Endothelial cell of umbilical vein (primary cell): ENCODE measurements at regions not wholly inside any gene's neighbourhood (a gene's known extent, or its start where the extent isn't known, plus 50 kb on each side); places are given as distances from the start of the nearest gene placed in this dataset.

Experiments used
- BruUV-seq: library from RNA; stranded (reverse); fragments of 400-500 nt; replicated peaks from 2 replicates; lab custom pipeline; 2021; lab: Mats Ljungman, UMichigan
- CTCF ChIA-PET: fragments of 300-600, 350-600 bp; sonication (Branson Sonifier 250); formaldehyde crosslinking; loops from one replicate; lab custom pipeline; 2021; ENCODE audit warnings: antibody characterized with exemption, inconsistent platforms; lab: Charles Lee
- POLR2A ChIA-PET: fragments of 300-600, 350-600 bp; sonication (Branson Sonifier 250); formaldehyde crosslinking; loops from one replicate; lab custom pipeline; 2021; ENCODE audit warnings: antibody characterized with exemption, inconsistent platforms; lab: Charles Lee
- DNase-seq: peaks from one replicate; pipeline ENCODE4 v3.0.0-alpha.2; 2011; ENCODE audit warnings: low read depth, low spot score
- FAIRE-seq: peaks from 2 replicates; lab custom pipeline; 2011; peaks lifted over from hg19 to GRCh38; lab: Jason Lieb, UNC
- H2AFZ ChIP-seq: 2 replicates; pipeline ENCODE4 v1.6.0; 2012; ENCODE audit warnings: low read depth, low read length, control low read depth, inconsistent platforms
- H3K27ac ChIP-seq: 2 replicates; pipeline ENCODE4 v1.5.1; 2011; ENCODE audit warnings: low read depth, mild to moderate bottlenecking, control low read depth, low read length, moderate library complexity; ENCODE audit not compliant: insufficient read depth
- H3K27me3 ChIP-seq, 2 experiments: 2 replicates each; pipeline versions ENCODE4 v1.6.0 to v1.6.1; 2011; ENCODE audit warnings: low read length in 2 of 2, mixed read lengths in 1 of 2; ENCODE audit not compliant: control insufficient read depth in 2 of 2, insufficient read depth in 2 of 2
- H3K36me3 ChIP-seq, 2 experiments: 2 replicates in 1 of 2; 3 replicates in 1 of 2; pipeline ENCODE4 v1.5.1; 2011; ENCODE audit warnings: low read length in 2 of 2, mild to moderate bottlenecking in 1 of 2, moderate library complexity in 1 of 2; ENCODE audit not compliant: control insufficient read depth in 2 of 2, insufficient read depth in 2 of 2; ENCODE audit errors: extremely low read depth in 1 of 2
- H3K4me1 ChIP-seq: 3 replicates; pipeline ENCODE4 v1.5.1; 2011; ENCODE audit warnings: mild to moderate bottlenecking, low read length; ENCODE audit not compliant: control insufficient read depth, insufficient read depth; ENCODE audit errors: extremely low read depth
- H3K4me2 ChIP-seq: 2 replicates; pipeline ENCODE4 v1.6.1; 2011; ENCODE audit warnings: low read length, control low read depth, mixed read lengths; ENCODE audit not compliant: insufficient read depth
- H3K4me3 ChIP-seq, 3 experiments: fragments of 200-600 bp in 1 of 3; sonication (generic), shearing (Covaris generic) in 1 of 3; replicated peaks in 1 of 3; 2 replicates each; pipeline ENCODE4 v1.5.1; 2011 to 2016; ENCODE audit warnings: control low read depth in 3 of 3, low read length in 3 of 3, mild to moderate bottlenecking in 2 of 3, inconsistent platforms in 1 of 3, low read depth in 1 of 3, moderate library complexity in 1 of 3; ENCODE audit not compliant: insufficient read depth in 1 of 3
- H3K79me2 ChIP-seq: 2 replicates; pipeline ENCODE4 v1.6.0; 2012; ENCODE audit warnings: low read length, inconsistent platforms; ENCODE audit not compliant: control insufficient read depth, insufficient read depth
- H3K9ac ChIP-seq: replicated peaks from 2 replicates; pipeline ENCODE3; 2011; ENCODE audit warnings: low read length, control low read depth; ENCODE audit not compliant: insufficient read depth; ENCODE audit errors: extremely low read depth
- H3K9me1 ChIP-seq: replicated peaks from 3 replicates; pipeline ENCODE4 v1.6.0; 2011; ENCODE audit warnings: mild to moderate bottlenecking, low read length; ENCODE audit not compliant: control insufficient read depth, insufficient read depth; ENCODE audit errors: extremely low read depth
- H3K9me3 ChIP-seq: replicated peaks from 2 replicates; pipeline ENCODE4 v1.5.1; 2012; ENCODE audit warnings: low read length, inconsistent platforms; ENCODE audit not compliant: control insufficient read depth, insufficient read depth
- H4K20me1 ChIP-seq: replicated peaks from 2 replicates; pipeline ENCODE3; 2011; ENCODE audit warnings: mild to moderate bottlenecking, low read length; ENCODE audit not compliant: control insufficient read depth, insufficient read depth; ENCODE audit errors: extremely low read depth
- EZH2 ChIP-seq: IDR thresholded peaks from 2 replicates; pipeline ENCODE4 v1.6.1; 2012; ENCODE audit warnings: borderline replicate concordance, low read depth, mild to moderate bottlenecking, moderate library complexity, low read length, inconsistent platforms; ENCODE audit not compliant: severe bottlenecking
- FOS ChIP-seq: IDR thresholded peaks from 2 replicates; pipeline ENCODE4 v1.6.1; 2011; ENCODE audit warnings: mild to moderate bottlenecking, low read length, moderate library complexity, borderline replicate concordance; ENCODE audit not compliant: insufficient read depth
- JUN ChIP-seq: IDR thresholded peaks from 2 replicates; pipeline ENCODE4 v1.6.1; 2011; ENCODE audit warnings: borderline replicate concordance, low read depth; ENCODE audit not compliant: insufficient read length, insufficient read depth
- MYC ChIP-seq: IDR thresholded peaks from one replicate; pipeline ENCODE4 v1.6.1; 2011; ENCODE audit warnings: mild to moderate bottlenecking, low read depth, low read length
- POLR2AphosphoS5 ChIP-seq: IDR thresholded peaks from 2 replicates; pipeline ENCODE4 v1.6.1; 2012; ENCODE audit warnings: low read depth, mild to moderate bottlenecking, control low read depth, low read length, moderate library complexity; ENCODE audit not compliant: insufficient read depth
- dilution Hi-C: fragments of 300-500 bp; cut with MboI; formaldehyde crosslinking; loops from one replicate; pipeline ENCODE4 v1.15.0; 2019; ENCODE audit warnings: low sequenced_read_pairs; ENCODE audit not compliant: extremely low pct_ligation_motif_present
- intact Hi-C: fragments of 100-400 bp; cut with micrococcal nuclease; formaldehyde crosslinking; loops from one replicate; pipeline ENCODE4 v1.10.0; 2022
- TF ChIP-seq, protein P1 (sequence below), 2 donors: IDR thresholded peaks; 1 replicate in 1 of 2; 2 replicates in 1 of 2; pipeline ENCODE4 v1.5.1; 2011; ENCODE audit warnings: low read length in 2 of 2, mild to moderate bottlenecking in 2 of 2, moderate library complexity in 2 of 2, control low read depth in 1 of 2, inconsistent platforms in 1 of 2, low read depth in 1 of 2; ENCODE audit not compliant: insufficient read depth in 1 of 2; ENCODE audit errors: extremely low read depth in 1 of 2

- no peak for TF ChIP-seq JUN
- TF ChIP-seq, protein P1, sequence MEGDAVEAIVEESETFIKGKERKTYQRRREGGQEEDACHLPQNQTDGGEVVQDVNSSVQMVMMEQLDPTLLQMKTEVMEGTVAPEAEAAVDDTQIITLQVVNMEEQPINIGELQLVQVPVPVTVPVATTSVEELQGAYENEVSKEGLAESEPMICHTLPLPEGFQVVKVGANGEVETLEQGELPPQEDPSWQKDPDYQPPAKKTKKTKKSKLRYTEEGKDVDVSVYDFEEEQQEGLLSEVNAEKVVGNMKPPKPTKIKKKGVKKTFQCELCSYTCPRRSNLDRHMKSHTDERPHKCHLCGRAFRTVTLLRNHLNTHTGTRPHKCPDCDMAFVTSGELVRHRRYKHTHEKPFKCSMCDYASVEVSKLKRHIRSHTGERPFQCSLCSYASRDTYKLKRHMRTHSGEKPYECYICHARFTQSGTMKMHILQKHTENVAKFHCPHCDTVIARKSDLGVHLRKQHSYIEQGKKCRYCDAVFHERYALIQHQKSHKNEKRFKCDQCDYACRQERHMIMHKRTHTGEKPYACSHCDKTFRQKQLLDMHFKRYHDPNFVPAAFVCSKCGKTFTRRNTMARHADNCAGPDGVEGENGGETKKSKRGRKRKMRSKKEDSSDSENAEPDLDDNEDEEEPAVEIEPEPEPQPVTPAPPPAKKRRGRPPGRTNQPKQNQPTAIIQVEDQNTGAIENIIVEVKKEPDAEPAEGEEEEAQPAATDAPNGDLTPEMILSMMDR (IDR thresholded peaks at IDR 0.05; ENCODE audit: extremely low read depth in 1 of 2, insufficient read depth in 1 of 2, low read depth in 1 of 2, low read length in 2 of 2): peak; percentile 7 to 12
- H3K36me3 ChIP-seq: no peaks in the 10 kb centered on the region
- intact Hi-C loops (no loop called here), dilution Hi-C loops (no loop called here)
- no peaks in the 10 kb centered on the region for H4K20me1 ChIP-seq
- no peak overlapping the region for H3K9ac ChIP-seq
- ChIA-PET CTCF (no interaction called here), POLR2A (no interaction called here)
- no peak for FAIRE-seq
- no peaks in the 10 kb centered on the region for H3K9me3 ChIP-seq
- H3K9me1 ChIP-seq: no peaks in the 10 kb centered on the region
- H3K27ac ChIP-seq: no peak overlapping the region
- H3K4me2 ChIP-seq: no peak overlapping the region
- H2AFZ ChIP-seq: no peak overlapping the region
- peak; percentile 3 for DNase-seq
- H3K27me3 ChIP-seq: no peaks in the 10 kb centered on the region
- no peaks in the 10 kb centered on the region for H3K4me1 ChIP-seq
- H3K79me2 ChIP-seq: no peaks in the 10 kb centered on the region
- H3K4me3 ChIP-seq: no peak overlapping the region
- no TSS peak for BruUV-seq
Measured at GRCh38 chr10:64115908-64116643, 594.9 kb downstream of the REEP3 start.

DNA sequence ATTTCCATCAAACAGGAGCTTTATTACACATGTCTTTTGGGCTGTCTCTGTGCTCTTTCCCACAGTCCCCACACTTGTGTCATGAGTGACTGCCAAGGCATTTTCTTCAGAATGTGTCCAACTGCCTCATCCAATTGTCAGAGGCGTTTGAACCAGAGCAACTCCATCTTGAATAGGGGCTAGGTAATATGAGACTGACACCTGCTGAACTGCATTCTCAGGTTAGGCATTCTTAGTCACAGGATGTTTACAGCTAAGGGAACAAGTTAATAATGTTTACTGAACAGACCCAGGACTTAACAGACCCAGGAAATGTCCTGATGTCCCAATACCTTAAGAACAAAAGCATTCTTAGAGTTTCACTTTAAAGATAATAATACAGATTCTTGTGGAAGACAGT, 595.5 kb downstream of the REEP3 start:
- H3K4me2 ChIP-seq: no peak overlapping the region
- DNase-seq (no peak), FAIRE-seq (no peak)
- no TSS peak for BruUV-seq
- no peak overlapping the region for H3K4me3 ChIP-seq
- intact Hi-C loops: no loop called here
- H3K79me2 ChIP-seq: no peaks in the 10 kb centered on the region
- ChIA-PET POLR2A (no interaction called here), CTCF (no interaction called here)
- H3K27ac ChIP-seq: no peak overlapping the region
- no peaks in the 10 kb centered on the region for H3K4me1 ChIP-seq
- TF ChIP-seq FOS: no peak
- TF ChIP-seq, protein P1 (IDR thresholded peaks at IDR 0.05; ENCODE audit: extremely low read depth in 1 of 2, insufficient read depth in 1 of 2, low read depth in 1 of 2, low read length in 2 of 2): no peak
- TF ChIP-seq MYC: no peak
- TF ChIP-seq EZH2: no peak
- no peak for TF ChIP-seq POLR2AphosphoS5
- H3K36me3 ChIP-seq: no peaks in the 10 kb centered on the region
- H3K9me1 ChIP-seq: no peaks in the 10 kb centered on the region
- H4K20me1 ChIP-seq: no peaks in the 10 kb centered on the region
- H3K27me3 ChIP-seq: no peaks in the 10 kb centered on the region
- no peak overlapping the region for H3K9ac ChIP-seq
- H3K9me3 ChIP-seq: no peaks in the 10 kb centered on the region
- H2AFZ ChIP-seq: no peak overlapping the region
- dilution Hi-C loops: no loop called here
